ENCODE measurements at regions not wholly inside any gene's neighbourhood (a gene's known extent, or its start where the extent isn't known, plus 50 kb on each side); places are given as distances from the start of the nearest gene placed in this dataset.
A peak's percentile ranks its signal among the peaks of the same experiment; 100 is the strongest.

DNA sequence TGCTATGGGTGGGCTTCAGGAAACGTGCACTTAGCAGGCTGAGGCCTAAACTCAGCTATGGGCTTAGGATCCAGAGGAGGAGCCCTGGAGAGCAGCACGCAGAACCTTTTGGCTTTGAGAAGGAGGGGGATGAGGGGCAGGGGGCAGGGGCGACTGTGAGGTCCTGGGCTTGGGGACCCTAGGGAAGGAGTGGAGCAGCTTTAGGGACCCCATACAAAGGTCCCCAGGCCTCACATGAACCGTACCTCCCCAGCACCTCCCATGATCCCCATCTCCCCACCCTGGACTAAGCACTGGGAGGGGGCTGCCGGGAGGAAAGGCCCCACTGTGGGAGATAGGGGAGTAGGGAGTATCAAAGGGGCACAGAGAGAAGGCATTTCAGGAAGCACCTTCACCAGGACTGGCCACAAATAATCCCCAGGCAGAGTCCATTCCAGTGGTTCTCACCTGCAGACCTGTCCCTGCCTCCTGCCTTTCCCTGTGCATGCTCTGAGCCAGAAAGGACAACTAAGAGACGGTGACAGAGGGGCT, 62.0 kb upstream of the KLF13 start:
- no peaks in the 10 kb centered on the region for H3K9me3 Mint-ChIP-seq (ENCODE audit: unreplicated experiment)
- no peak for TF ChIP-seq CTCF (IDR thresholded peaks at IDR 0.05)
- H3K27ac Mint-ChIP-seq (ENCODE audit: unreplicated experiment), result no peak overlapping the region
- peak; percentile 56 for DNase-seq (ENCODE audit: extremely low spot score, unreplicated experiment)
- no peaks in the 10 kb centered on the region for H3K36me3 Mint-ChIP-seq (ENCODE audit: unreplicated experiment)
- H3K4me3 Mint-ChIP-seq (ENCODE audit: unreplicated experiment), result no peak overlapping the region
- H3K4me1 Mint-ChIP-seq (ENCODE audit: unreplicated experiment), result peaks cover 22% of the 10 kb centered on the region
- H3K27me3 Mint-ChIP-seq (ENCODE audit: unreplicated experiment), result peaks cover 8% of the 10 kb centered on the region

DNA sequence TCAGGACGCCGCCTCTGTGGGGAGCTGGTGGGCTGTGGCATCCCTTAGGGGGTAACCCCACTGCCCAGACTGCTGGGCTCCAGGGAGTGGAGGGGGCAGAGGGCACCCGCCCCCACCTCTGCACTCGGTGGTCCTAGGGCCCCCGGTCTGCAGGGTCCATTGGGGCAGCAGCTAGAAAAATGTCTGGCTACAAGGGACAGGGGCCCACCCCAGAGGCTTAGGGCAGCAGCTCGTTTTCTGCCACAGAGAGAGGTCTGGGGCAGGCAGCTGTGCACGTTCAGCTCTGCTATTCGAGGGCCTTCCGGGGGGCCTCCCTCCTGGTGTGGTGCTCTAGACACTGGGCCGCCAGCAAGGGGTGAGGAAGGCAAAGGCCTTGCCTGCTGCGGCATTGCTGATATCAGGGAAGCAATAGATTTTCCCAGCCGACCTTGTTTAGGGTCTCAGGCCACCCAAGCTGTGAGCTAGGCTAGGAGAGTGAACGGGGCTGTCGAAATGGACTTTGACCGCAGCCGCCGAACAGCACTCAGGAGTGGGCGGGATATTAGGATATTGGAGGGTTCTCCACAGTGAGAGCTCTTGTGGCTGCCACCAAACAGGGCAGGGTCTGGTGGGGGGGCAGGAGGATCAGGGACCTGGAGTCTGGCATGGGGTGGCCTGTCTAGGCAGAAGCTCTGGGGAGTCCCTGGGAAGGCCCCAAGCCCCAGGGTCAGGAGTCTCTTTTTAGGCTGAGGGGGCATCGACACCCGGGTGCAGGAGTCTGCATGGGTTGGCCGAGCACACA, 61.4 kb upstream of the KLF13 start:
- no peak for TF ChIP-seq CTCF (IDR thresholded peaks at IDR 0.05)
- H3K27me3 Mint-ChIP-seq (ENCODE audit: unreplicated experiment), result peaks cover 8% of the 10 kb centered on the region
- peaks cover 22% of the 10 kb centered on the region for H3K4me1 Mint-ChIP-seq (ENCODE audit: unreplicated experiment)
- no peaks in the 10 kb centered on the region for H3K36me3 Mint-ChIP-seq (ENCODE audit: unreplicated experiment)
- H3K9me3 Mint-ChIP-seq (ENCODE audit: unreplicated experiment), result no peaks in the 10 kb centered on the region
- no peak overlapping the region for H3K27ac Mint-ChIP-seq (ENCODE audit: unreplicated experiment)
- H3K4me3 Mint-ChIP-seq (ENCODE audit: unreplicated experiment), result no peak overlapping the region
- peak; percentile 75 for DNase-seq (ENCODE audit: extremely low spot score, unreplicated experiment)

GRCh38 chr15:31265871-31266711, 60.5 kb upstream of the KLF13 start:
- peak; percentile 74 for DNase-seq (ENCODE audit: extremely low spot score, unreplicated experiment)
- no peaks in the 10 kb centered on the region for H3K9me3 Mint-ChIP-seq (ENCODE audit: unreplicated experiment)

GRCh38 chr15:31266712-31267111, 59.9 kb upstream of the KLF13 start:
- Mint-ChIP-seq H3K27me3 (ENCODE audit: unreplicated experiment) (peaks cover 7% of the 10 kb centered on the region), H3K4me3 (ENCODE audit: unreplicated experiment) (no peak overlapping the region), H3K27ac (ENCODE audit: unreplicated experiment) (peak overlapping the region; percentile 50), H3K9me3 (ENCODE audit: unreplicated experiment) (no peaks in the 10 kb centered on the region), H3K4me1 (ENCODE audit: unreplicated experiment) (peaks cover 22% of the 10 kb centered on the region), H3K36me3 (ENCODE audit: unreplicated experiment) (no peaks in the 10 kb centered on the region)
- TF ChIP-seq CTCF (IDR thresholded peaks at IDR 0.05), result no peak
- peak; percentile 59 for DNase-seq (ENCODE audit: extremely low spot score, unreplicated experiment)

More at GRCh38 chr15:31265871-31266711, 60.5 kb upstream of the KLF13 start:
- no peak overlapping the region for H3K4me3 Mint-ChIP-seq (ENCODE audit: unreplicated experiment)
- H3K4me1 Mint-ChIP-seq (ENCODE audit: unreplicated experiment), result peaks cover 22% of the 10 kb centered on the region
- H3K36me3 Mint-ChIP-seq (ENCODE audit: unreplicated experiment), result no peaks in the 10 kb centered on the region
- TF ChIP-seq CTCF (IDR thresholded peaks at IDR 0.05), result no peak
- peaks cover 8% of the 10 kb centered on the region for H3K27me3 Mint-ChIP-seq (ENCODE audit: unreplicated experiment)
- H3K27ac Mint-ChIP-seq (ENCODE audit: unreplicated experiment), result peak overlapping the region; percentile 50
